PC-9 (cell line): ENCODE measurements at regions not wholly inside any gene's neighbourhood (a gene's known extent, or its start where the extent isn't known, plus 50 kb on each side); places are given as distances from the start of the nearest gene placed in this dataset.

Experiments
- CTCF ChIP-seq: fragments of 200-600 bp; sonication (generic); conservative IDR thresholded peaks from 2 replicates; pipeline ENCODE4 v1.6.1; 2017; ENCODE audit warnings: mixed run types, antibody characterized with exemption, mild to moderate bottlenecking, moderate library complexity
- EZH2 ChIP-seq: fragments of 200-600 bp; sonication (generic); IDR thresholded peaks from 2 replicates; pipeline ENCODE4 v1.8.0; 2017; ENCODE audit warnings: antibody characterized with exemption, low read depth

GRCh38 chr16:49910541-49911071 lies 54.7 kb upstream of the ZNF423 start:
- TF ChIP-seq CTCF (no peak), EZH2 (no peak)
